ENCODE measurements at regions not wholly inside any gene's neighbourhood (a gene's known extent, or its start where the extent isn't known, plus 50 kb on each side); places are given as distances from the start of the nearest gene placed in this dataset.

- no peak for DNase-seq (ENCODE audit: low spot score)
- H3K27ac ChIP-seq (ENCODE audit: poor library complexity, severe bottlenecking), result no peak overlapping the region
- no peaks in the 10 kb centered on the region for H3K36me3 ChIP-seq (ENCODE audit: low read depth)
- H3K4me3 ChIP-seq (ENCODE audit: severe bottlenecking), result no peak overlapping the region
- no peaks in the 10 kb centered on the region for H3K4me1 ChIP-seq (ENCODE audit: insufficient read depth, poor library complexity, severe bottlenecking)
- TF ChIP-seq CTCF (IDR thresholded peaks at IDR 0.05; ENCODE audit: poor library complexity, severe bottlenecking), result no peak
- 0 out of 3 replicates have a peak, but pooled peaks have one; percentile 35 for ATAC-seq (ENCODE audit: low read depth)
- H3K27me3 ChIP-seq (ENCODE audit: insufficient read depth, poor library complexity, severe bottlenecking), result no peaks in the 10 kb centered on the region
- H3K9me3 ChIP-seq (ENCODE audit: severe bottlenecking), result no peaks in the 10 kb centered on the region
Observed at GRCh38 chr13:87376081-87376480, 295.1 kb upstream of the SLITRK5 start.

GRCh38 chr13:87384099-87384498 lies 287.1 kb upstream of the SLITRK5 start:
- TF ChIP-seq CTCF (IDR thresholded peaks at IDR 0.05; ENCODE audit: poor library complexity, severe bottlenecking), result no peak
- no peak for DNase-seq (ENCODE audit: low spot score)

GRCh38 chr13:87393358-87393757 lies 277.8 kb upstream of the SLITRK5 start:
- no peaks in the 10 kb centered on the region for H3K36me3 ChIP-seq (ENCODE audit: low read depth)
- no peak for TF ChIP-seq CTCF (IDR thresholded peaks at IDR 0.05; ENCODE audit: poor library complexity, severe bottlenecking)
- ATAC-seq (ENCODE audit: low read depth), result no peak
- H3K9me3 ChIP-seq (ENCODE audit: severe bottlenecking), result no peaks in the 10 kb centered on the region
- H3K27ac ChIP-seq (ENCODE audit: poor library complexity, severe bottlenecking), result no peak overlapping the region
- H3K4me3 ChIP-seq (ENCODE audit: severe bottlenecking), result no peak overlapping the region
- H3K4me1 ChIP-seq (ENCODE audit: insufficient read depth, poor library complexity, severe bottlenecking), result no peaks in the 10 kb centered on the region
- H3K27me3 ChIP-seq (ENCODE audit: insufficient read depth, poor library complexity, severe bottlenecking), result no peaks in the 10 kb centered on the region
- no peak for DNase-seq (ENCODE audit: low spot score)

More at GRCh38 chr13:87384099-87384498, 287.1 kb upstream of the SLITRK5 start:
- no peaks in the 10 kb centered on the region for H3K4me1 ChIP-seq (ENCODE audit: insufficient read depth, poor library complexity, severe bottlenecking)
- H3K9me3 ChIP-seq (ENCODE audit: severe bottlenecking), result no peaks in the 10 kb centered on the region
- no peak overlapping the region for H3K4me3 ChIP-seq (ENCODE audit: severe bottlenecking)
- no peaks in the 10 kb centered on the region for H3K36me3 ChIP-seq (ENCODE audit: low read depth)
- no peaks in the 10 kb centered on the region for H3K27me3 ChIP-seq (ENCODE audit: insufficient read depth, poor library complexity, severe bottlenecking)
- no peak for ATAC-seq (ENCODE audit: low read depth)
- no peak overlapping the region for H3K27ac ChIP-seq (ENCODE audit: poor library complexity, severe bottlenecking)

DNA sequence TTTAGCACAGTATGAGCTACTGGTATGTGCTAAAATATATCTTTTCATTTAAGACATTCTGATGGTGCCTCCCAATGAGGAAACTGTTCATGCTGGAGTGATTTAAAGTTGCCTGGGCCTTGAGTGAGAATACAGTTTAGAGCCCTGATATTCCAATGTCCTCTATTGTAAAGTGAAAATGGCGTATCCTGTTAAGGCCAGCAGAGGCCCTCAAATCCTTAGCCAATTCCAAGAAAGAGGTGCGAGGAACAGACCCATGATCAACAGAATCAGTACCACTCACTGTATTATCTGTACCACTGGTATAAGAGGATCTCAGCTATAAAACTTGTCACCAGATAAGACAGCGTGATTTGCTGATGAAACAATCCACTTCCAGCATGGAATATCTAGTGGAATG lies 273.1 kb upstream of the SLITRK5 start:
- TF ChIP-seq CTCF (IDR thresholded peaks at IDR 0.05; ENCODE audit: poor library complexity, severe bottlenecking), result no peak
- no peak for DNase-seq (ENCODE audit: low spot score)
- H3K9me3 ChIP-seq (ENCODE audit: severe bottlenecking), result no peaks in the 10 kb centered on the region

GRCh38 chr13:87403748-87404432 lies 267.3 kb upstream of the SLITRK5 start:
- no peak for ATAC-seq (ENCODE audit: low read depth)
- TF ChIP-seq CTCF (IDR thresholded peaks at IDR 0.05; ENCODE audit: poor library complexity, severe bottlenecking), result no peak
- H3K4me3 ChIP-seq (ENCODE audit: severe bottlenecking), result no peak overlapping the region
- no peak for DNase-seq (ENCODE audit: low spot score)
- H3K9me3 ChIP-seq (ENCODE audit: severe bottlenecking), result no peaks in the 10 kb centered on the region
- no peaks in the 10 kb centered on the region for H3K36me3 ChIP-seq (ENCODE audit: low read depth)
- no peaks in the 10 kb centered on the region for H3K27me3 ChIP-seq (ENCODE audit: insufficient read depth, poor library complexity, severe bottlenecking)
- no peaks in the 10 kb centered on the region for H3K4me1 ChIP-seq (ENCODE audit: insufficient read depth, poor library complexity, severe bottlenecking)
- no peak overlapping the region for H3K27ac ChIP-seq (ENCODE audit: poor library complexity, severe bottlenecking)

More for the DNA sequence above, 273.1 kb upstream of the SLITRK5 start:
- H3K27me3 ChIP-seq (ENCODE audit: insufficient read depth, poor library complexity, severe bottlenecking), result no peaks in the 10 kb centered on the region
- no peak for ATAC-seq (ENCODE audit: low read depth)
- H3K4me1 ChIP-seq (ENCODE audit: insufficient read depth, poor library complexity, severe bottlenecking), result no peaks in the 10 kb centered on the region
- no peaks in the 10 kb centered on the region for H3K36me3 ChIP-seq (ENCODE audit: low read depth)
- H3K4me3 ChIP-seq (ENCODE audit: severe bottlenecking), result no peak overlapping the region
- H3K27ac ChIP-seq (ENCODE audit: poor library complexity, severe bottlenecking), result no peak overlapping the region
